HEK293T (cell line): ENCODE measurements at regions not wholly inside any gene's neighbourhood (a gene's known extent, or its start where the extent isn't known, plus 50 kb on each side); places are given as distances from the start of the nearest gene placed in this dataset.
"Not testable (repeated sequence)": the region's sequence is repeated elsewhere in the genome, so short reads cannot be mapped to it uniquely, and the experiment has no call there.

ENCODE experiments used
- CTCF ChIA-PET: fragments of 350-600 bp; formaldehyde crosslinking; extraction: SDS; loops from one replicate; lab custom pipeline; 2021; ENCODE audit warnings: antibody characterized with exemption, inconsistent platforms; lab: Yijun Ruan, JAX
- POLR2A ChIA-PET: fragments of 350-600 bp; formaldehyde crosslinking; extraction: SDS; loops from one replicate; lab custom pipeline; 2020; ENCODE audit warnings: antibody characterized with exemption, inconsistent platforms; lab: Yijun Ruan, JAX
- DNase-seq: peaks from one replicate; pipeline ENCODE4 v3.0.0; 2012; ENCODE audit warnings: mixed read lengths; ENCODE audit errors: extremely low spot score
- ARNT ChIP-seq: fragments of 450-650 bp; IDR thresholded peaks from 2 replicates; pipeline ENCODE4 v1.6.1; 2017; ENCODE audit warnings: mild to moderate bottlenecking
- BHLHE40 ChIP-seq: fragments of 450-650 bp; IDR thresholded peaks from 2 replicates; pipeline ENCODE4 v1.6.1; 2016; ENCODE audit warnings: mild to moderate bottlenecking, moderate library complexity, borderline replicate concordance
- CTBP1 ChIP-seq: fragments of 450-650 bp; IDR thresholded peaks from 2 replicates; pipeline ENCODE4 v1.6.1; 2016; ENCODE audit warnings: borderline replicate concordance
- ELF4 ChIP-seq: fragments of 450-650 bp; IDR thresholded peaks from 2 replicates; pipeline ENCODE4 v1.6.1; 2017; ENCODE audit warnings: antibody characterized with exemption
- FOXA1 ChIP-seq: fragments of 450-650 bp; IDR thresholded peaks from 2 replicates; pipeline ENCODE4 v1.6.1; 2016; ENCODE audit warnings: mild to moderate bottlenecking
- FOXK2 ChIP-seq: fragments of 450-650 bp; IDR thresholded peaks from 2 replicates; pipeline ENCODE4 v1.6.1; 2016; ENCODE audit warnings: mild to moderate bottlenecking
- FOXM1 ChIP-seq: fragments of 450-650 bp; IDR thresholded peaks from 2 replicates; pipeline ENCODE4 v1.6.1; 2017; ENCODE audit warnings: mild to moderate bottlenecking, borderline replicate concordance
- HDGF ChIP-seq: fragments of 450-650 bp; IDR thresholded peaks from 2 replicates; pipeline ENCODE4 v1.6.1; 2017; ENCODE audit warnings: antibody characterized with exemption, borderline replicate concordance
- L3MBTL2 ChIP-seq: fragments of 450-650 bp; conservative IDR thresholded peaks from 2 replicates; pipeline ENCODE4 v1.6.1; 2016; ENCODE audit warnings: mild to moderate bottlenecking
- LEF1 ChIP-seq: fragments of 450-650 bp; IDR thresholded peaks from 2 replicates; pipeline ENCODE4 v1.6.1; 2017; ENCODE audit warnings: mild to moderate bottlenecking, borderline replicate concordance
- NFRKB ChIP-seq: fragments of 450-650 bp; IDR thresholded peaks from 2 replicates; pipeline ENCODE4 v1.6.1; 2016; ENCODE audit warnings: mild to moderate bottlenecking, moderate library complexity
- SP1 ChIP-seq: fragments of 450-650 bp; IDR thresholded peaks from 2 replicates; pipeline ENCODE4 v1.6.1; 2017
- SUZ12 ChIP-seq: fragments of 450-650 bp; IDR thresholded peaks from 2 replicates; pipeline ENCODE4 v1.6.1; 2016; ENCODE audit warnings: mild to moderate bottlenecking
- TARDBP ChIP-seq: fragments of 450-650 bp; IDR thresholded peaks from 2 replicates; pipeline ENCODE4 v1.6.1; 2016
- ZNF384 ChIP-seq: fragments of 450-650 bp; IDR thresholded peaks from 2 replicates; pipeline ENCODE4 v1.6.1; 2016
- TF ChIP-seq, protein P1 (sequence below): fragments of 450-650 bp; IDR thresholded peaks from 2 replicates; pipeline ENCODE4 v1.6.1; 2016

DNA sequence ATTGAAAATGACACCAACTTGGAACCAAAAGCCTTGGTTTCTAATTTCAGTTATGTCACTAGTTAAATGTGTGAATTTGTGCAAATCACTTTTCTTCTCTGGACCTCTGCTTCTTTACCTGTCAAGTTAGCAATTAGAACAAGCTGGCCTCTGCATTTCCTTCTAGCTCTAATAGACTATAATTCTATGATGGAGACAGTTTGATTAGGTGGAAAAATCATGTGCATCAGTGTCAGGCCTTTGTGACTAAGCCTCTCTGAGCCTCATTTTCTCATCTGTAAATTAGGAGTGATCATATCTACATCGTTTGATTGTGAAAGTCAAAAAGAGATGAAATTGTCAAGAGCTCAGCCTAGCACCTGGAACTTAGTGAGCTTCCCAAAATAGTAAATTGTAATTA is 712.9 kb downstream of the MECOM start:
- no peak for DNase-seq
- ChIA-PET POLR2A (no interaction called here), CTCF (interaction anchor here (0.6 kb wide), 1 partner anchor 153 kb away, joined by 3 read pairs; no protein-coding TSS in a partner anchor)
- TF ChIP-seq LEF1 (no peak), FOXK2 (no peak), NFRKB (no peak), HDGF (no peak), SP1 (no peak), ARNT (no peak), ZNF384 (no peak), BHLHE40 (no peak), L3MBTL2 (no peak)

DNA sequence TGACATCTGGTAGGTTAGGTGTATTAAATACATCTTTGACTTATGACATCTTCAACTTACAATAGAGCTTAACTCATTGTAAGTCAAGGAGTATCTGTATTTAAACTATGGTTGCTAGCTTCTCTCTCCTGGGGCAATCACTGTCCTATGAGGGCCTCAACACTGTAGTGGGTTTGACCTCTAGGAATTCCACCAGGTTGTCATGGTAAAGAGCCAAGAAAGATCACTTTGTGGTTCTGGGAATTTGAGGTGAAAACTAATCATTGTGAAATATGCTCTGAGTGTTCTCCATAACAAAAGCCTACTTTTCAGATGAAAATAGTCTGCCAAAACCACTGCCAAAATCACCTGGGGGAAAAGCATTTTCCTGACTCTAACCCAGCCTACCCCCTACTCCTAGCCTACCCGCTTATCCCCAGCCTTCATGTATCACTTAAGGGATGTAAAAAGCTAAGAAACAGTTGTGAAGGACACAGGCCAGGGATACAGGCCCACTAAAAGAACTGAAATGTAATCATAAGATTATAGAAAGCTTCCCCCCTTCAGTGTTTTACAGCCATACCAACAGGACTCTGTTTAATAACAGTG is 723.8 kb downstream of the MECOM start:
- POLR2A ChIA-PET = no interaction called here
- TF ChIP-seq SUZ12 (no peak), FOXK2 (no peak), LEF1 (no peak), SP1 (no peak), BHLHE40 (no peak), L3MBTL2 (no peak), CTBP1 (no peak), ZNF384 (no peak), FOXA1 (no peak)
- TF ChIP-seq, protein P1, sequence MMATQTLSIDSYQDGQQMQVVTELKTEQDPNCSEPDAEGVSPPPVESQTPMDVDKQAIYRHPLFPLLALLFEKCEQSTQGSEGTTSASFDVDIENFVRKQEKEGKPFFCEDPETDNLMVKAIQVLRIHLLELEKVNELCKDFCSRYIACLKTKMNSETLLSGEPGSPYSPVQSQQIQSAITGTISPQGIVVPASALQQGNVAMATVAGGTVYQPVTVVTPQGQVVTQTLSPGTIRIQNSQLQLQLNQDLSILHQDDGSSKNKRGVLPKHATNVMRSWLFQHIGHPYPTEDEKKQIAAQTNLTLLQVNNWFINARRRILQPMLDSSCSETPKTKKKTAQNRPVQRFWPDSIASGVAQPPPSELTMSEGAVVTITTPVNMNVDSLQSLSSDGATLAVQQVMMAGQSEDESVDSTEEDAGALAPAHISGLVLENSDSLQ = no peak
- CTCF ChIA-PET = no interaction called here
- no peak for DNase-seq

DNA sequence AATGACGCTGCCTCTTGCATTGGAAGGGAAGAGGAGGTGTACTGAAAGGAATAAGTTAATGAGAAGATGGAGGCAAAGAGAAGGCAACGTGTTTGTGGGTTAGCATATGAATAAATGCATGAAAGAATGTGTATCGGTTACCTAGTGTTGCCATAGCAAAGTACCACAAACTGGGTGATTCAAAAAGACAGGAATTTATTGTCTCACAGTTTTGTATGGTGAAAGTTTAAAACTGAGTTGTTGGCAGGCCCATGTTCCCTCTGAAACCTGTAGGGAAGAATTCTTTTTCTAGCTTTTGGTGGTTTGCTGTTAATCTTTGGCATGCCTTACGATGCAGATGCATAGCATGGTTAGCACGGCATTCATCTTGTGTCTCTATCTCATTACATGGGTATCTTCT is 729.9 kb downstream of the MECOM start:
- DNase-seq = no peak
- POLR2A ChIA-PET = no interaction called here

DNA sequence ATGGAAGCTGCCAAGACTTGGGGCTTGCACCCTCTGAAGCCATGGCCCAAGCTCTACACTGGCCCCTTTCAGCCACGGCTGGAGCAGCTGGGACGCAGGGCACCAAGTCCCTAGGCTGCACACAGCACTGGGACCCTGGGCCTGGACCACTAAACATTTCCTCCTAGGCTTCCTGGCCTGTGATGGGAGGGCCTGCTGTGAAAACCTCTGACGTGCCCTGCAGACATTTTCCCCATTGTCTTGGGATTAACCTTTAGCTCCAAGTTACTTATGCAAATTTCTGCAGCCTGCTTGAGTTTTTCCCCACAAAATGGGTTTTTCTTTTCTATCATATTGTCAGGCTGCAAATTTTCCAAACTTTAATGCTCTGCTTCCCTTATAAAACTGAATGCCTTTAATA is 733.5 kb downstream of the MECOM start:
- DNase-seq, POLR2A ChIA-PET, CTCF ChIA-PET: not testable (repeated sequence)

More for the DNA sequence above, 729.9 kb downstream of the MECOM start:
- CTCF ChIA-PET = no interaction called here
- TF ChIP-seq ELF4 (no peak), ZNF384 (no peak), TARDBP (no peak), NFRKB (no peak), SP1 (no peak), FOXA1 (no peak), SUZ12 (no peak), FOXM1 (no peak), FOXK2 (no peak), ARNT (no peak), CTBP1 (no peak), BHLHE40 (no peak), HDGF (no peak), L3MBTL2 (no peak), LEF1 (no peak)
- TF ChIP-seq, protein P1 = no peak

DNA sequence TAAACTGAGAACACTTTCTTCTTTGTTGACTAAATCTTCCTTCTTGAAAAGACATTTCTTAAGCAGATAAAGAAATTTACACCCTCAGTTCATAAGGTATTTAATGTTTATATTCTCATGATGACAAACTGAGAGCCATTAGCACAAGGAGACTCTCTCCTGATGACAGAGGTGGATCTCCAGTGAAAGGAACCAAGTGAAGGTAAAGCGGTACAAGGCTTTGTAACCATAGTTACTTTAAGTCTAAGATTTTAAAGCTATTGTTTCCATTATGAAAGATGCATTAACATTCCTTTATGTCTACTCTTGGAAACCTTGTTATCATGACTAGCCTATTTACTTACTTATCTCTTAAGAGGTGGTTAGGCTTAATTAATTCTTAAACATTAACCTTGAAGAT is 737.1 kb downstream of the MECOM start:
- ChIA-PET POLR2A (no interaction called here), CTCF (no interaction called here)
- no peak for DNase-seq
- TF ChIP-seq NFRKB (no peak), ZNF384 (no peak), SUZ12 (no peak), LEF1 (no peak), L3MBTL2 (no peak), ARNT (no peak), ELF4 (no peak), CTBP1 (no peak), FOXK2 (no peak), HDGF (no peak), SP1 (no peak), TARDBP (no peak), BHLHE40 (no peak), FOXA1 (no peak), FOXM1 (no peak)
- TF ChIP-seq, protein P1 = no peak

DNA sequence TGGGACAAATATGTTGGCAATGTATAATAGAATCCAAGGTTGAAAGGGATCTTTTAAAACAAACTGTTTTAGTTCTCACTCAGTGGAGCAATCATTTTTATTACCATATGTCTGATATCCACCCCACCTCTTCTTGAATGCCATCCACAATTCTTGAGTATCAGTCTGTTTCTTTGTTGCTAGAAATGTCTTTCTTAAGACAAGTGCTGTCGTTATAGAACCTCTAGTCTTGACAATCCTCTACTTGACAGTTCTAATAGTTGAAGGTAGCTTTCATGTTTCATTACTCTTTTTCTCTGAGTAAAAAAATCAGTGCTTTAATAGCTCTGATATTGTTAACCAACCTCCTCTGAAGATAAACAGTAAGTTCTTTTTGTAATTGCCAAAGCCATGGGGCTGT is 737.9 kb downstream of the MECOM start:
- ChIA-PET CTCF (no interaction called here), POLR2A (no interaction called here)
- TF ChIP-seq ARNT (no peak), CTBP1 (no peak), ZNF384 (no peak), HDGF (no peak), SP1 (no peak), ELF4 (no peak), SUZ12 (no peak), TARDBP (no peak)
- no peak for DNase-seq

DNA sequence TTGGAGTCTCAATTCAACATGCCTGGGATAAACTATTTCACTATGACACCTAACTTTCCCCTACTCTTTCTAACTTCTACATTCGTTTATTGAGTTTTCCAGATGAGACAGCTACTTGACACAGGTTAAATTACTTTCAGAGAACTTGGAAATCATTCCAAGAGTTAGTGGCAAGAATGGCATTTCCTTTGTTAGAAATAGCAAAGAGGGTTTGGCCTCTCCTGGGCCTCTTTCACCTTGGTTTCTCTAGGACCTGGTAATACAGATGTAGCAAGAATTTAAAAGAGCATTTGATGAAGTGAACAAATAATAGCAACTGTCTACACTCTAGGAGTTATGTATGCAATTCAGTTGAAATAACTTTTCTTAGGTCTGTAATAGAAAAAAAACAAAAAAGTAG is 748.9 kb downstream of the MECOM start:
- POLR2A ChIA-PET = no interaction called here
- CTCF ChIA-PET = no interaction called here
- DNase-seq = no peak
- TF ChIP-seq LEF1 (no peak), HDGF (no peak), FOXA1 (no peak), ZNF384 (no peak), SP1 (no peak), TARDBP (no peak), BHLHE40 (no peak)
